NCI-H82 treated with DMSO at 0.1 percent for 48 hours (cell line): ENCODE measurements at regions not wholly inside any gene's neighbourhood (a gene's known extent, or its start where the extent isn't known, plus 50 kb on each side); places are given as distances from the start of the nearest gene placed in this dataset.
"Not testable (repeated sequence)": the region's sequence is repeated elsewhere in the genome, so short reads cannot be mapped to it uniquely, and the experiment has no call there.

Experiments
- DNase-seq: peaks from one replicate; lab custom pipeline; 2025; ENCODE audit not compliant: unreplicated experiment; lab: John Stamatoyannopoulos, UW

- no peak for DNase-seq
Measured at GRCh38 chr4:175273995-175274753, 356.0 kb downstream of the ADAM29 start.

GRCh38 chr4:175277816-175278215, 359.7 kb downstream of the ADAM29 start:
- DNase-seq = no peak

GRCh38 chr4:175280153-175280552, 362.0 kb downstream of the ADAM29 start:
- no peak for DNase-seq

GRCh38 chr4:175281894-175282293, 363.7 kb downstream of the ADAM29 start:
- no peak for DNase-seq

- no peak for DNase-seq
Measured at GRCh38 chr4:175282407-175282806, 364.2 kb downstream of the ADAM29 start.

GRCh38 chr4:175290401-175290800, 372.2 kb downstream of the ADAM29 start:
- DNase-seq = no peak

- DNase-seq = no peak
Measured at GRCh38 chr4:175297965-175298565, 379.9 kb downstream of the ADAM29 start.

GRCh38 chr4:175306436-175306835, 388.3 kb downstream of the ADAM29 start:
- no peak for DNase-seq

- no peak for DNase-seq
Measured at GRCh38 chr4:175307326-175307725, 389.2 kb downstream of the ADAM29 start.

GRCh38 chr4:175308236-175308635, 390.1 kb downstream of the ADAM29 start:
- DNase-seq = no peak

GRCh38 chr4:175309041-175309440, 390.9 kb downstream of the ADAM29 start:
- no peak for DNase-seq

- no peak for DNase-seq
Measured at GRCh38 chr4:175325230-175325629, 407.1 kb downstream of the ADAM29 start.

- DNase-seq = no peak
Measured at GRCh38 chr4:175326796-175327195, 408.6 kb downstream of the ADAM29 start.

- no peak for DNase-seq
Measured at GRCh38 chr4:175330236-175330635, 412.1 kb downstream of the ADAM29 start.

- no peak for DNase-seq
Measured at GRCh38 chr4:175330652-175331051, 412.5 kb downstream of the ADAM29 start.

- no peak for DNase-seq
Measured at GRCh38 chr4:175335331-175335730, 417.2 kb downstream of the ADAM29 start.

GRCh38 chr4:175336570-175336969, 418.4 kb downstream of the ADAM29 start:
- not testable (repeated sequence) for DNase-seq

GRCh38 chr4:175339100-175339707, 421.0 kb downstream of the ADAM29 start:
- DNase-seq = no peak

- DNase-seq = no peak
Measured at GRCh38 chr4:175341203-175341755, 423.1 kb downstream of the ADAM29 start.

GRCh38 chr4:175346376-175346775, 428.2 kb downstream of the ADAM29 start:
- no peak for DNase-seq

- no peak for DNase-seq
Measured at GRCh38 chr4:175350246-175350645, 432.1 kb downstream of the ADAM29 start.

- DNase-seq = no peak
Measured at GRCh38 chr4:175351473-175351872, 433.3 kb downstream of the ADAM29 start.
